HS-5 (cell line): ENCODE measurements at regions not wholly inside any gene's neighbourhood (a gene's known extent, or its start where the extent isn't known, plus 50 kb on each side); places are given as distances from the start of the nearest gene placed in this dataset.
A peak's percentile ranks its signal among the peaks of the same experiment; 100 is the strongest.

Source experiments
- DNase-seq: peaks from one replicate; pipeline ENCODE4 v3.0.0-alpha.2; 2012; ENCODE audit warnings: low read depth

- DNase-seq: no peak
These were observed 329.8 kb upstream of the PDZRN3 start for GRCh38 chr3:73954506-73954905.

GRCh38 chr3:73952781-73953180 lies 328.0 kb upstream of the PDZRN3 start:
- no peak for DNase-seq

- DNase-seq: no peak
These were observed 326.3 kb upstream of the PDZRN3 start for GRCh38 chr3:73950865-73951558.

- DNase-seq: no peak
These were observed 320.8 kb upstream of the PDZRN3 start for GRCh38 chr3:73945541-73945940.

GRCh38 chr3:73939985-73940384 lies 315.2 kb upstream of the PDZRN3 start:
- no peak for DNase-seq

GRCh38 chr3:73933585-73933984 lies 308.8 kb upstream of the PDZRN3 start:
- no peak for DNase-seq

- DNase-seq: no peak
These were observed 302.4 kb upstream of the PDZRN3 start for GRCh38 chr3:73927203-73927570.

- DNase-seq: no peak
These were observed 301.8 kb upstream of the PDZRN3 start for GRCh38 chr3:73926360-73927202.

GRCh38 chr3:73925011-73925410 lies 300.3 kb upstream of the PDZRN3 start:
- no peak for DNase-seq

- no peak for DNase-seq
These were observed 299.3 kb upstream of the PDZRN3 start for GRCh38 chr3:73924048-73924447.

GRCh38 chr3:73917643-73918042 lies 292.9 kb upstream of the PDZRN3 start:
- no peak for DNase-seq

- DNase-seq: no peak
These were observed 291.1 kb upstream of the PDZRN3 start for GRCh38 chr3:73915886-73916285.

- DNase-seq: no peak
These were observed 283.5 kb upstream of the PDZRN3 start for GRCh38 chr3:73908218-73908617.

GRCh38 chr3:73901686-73902085 lies 276.9 kb upstream of the PDZRN3 start:
- no peak for DNase-seq

GRCh38 chr3:73894474-73895213 lies 269.9 kb upstream of the PDZRN3 start:
- no peak for DNase-seq

- no peak for DNase-seq
These were observed 268.3 kb upstream of the PDZRN3 start for GRCh38 chr3:73893089-73893488.

- DNase-seq: no peak
These were observed 261.1 kb upstream of the PDZRN3 start for GRCh38 chr3:73885862-73886261.

- DNase-seq: no peak
These were observed 259.6 kb upstream of the PDZRN3 start for GRCh38 chr3:73884361-73884760.

GRCh38 chr3:73883497-73883896 lies 258.8 kb upstream of the PDZRN3 start:
- no peak for DNase-seq

- no peak for DNase-seq
These were observed 250.0 kb upstream of the PDZRN3 start for GRCh38 chr3:73874606-73875369.

GRCh38 chr3:73874161-73874560 lies 249.4 kb upstream of the PDZRN3 start:
- DNase-seq: no peak

GRCh38 chr3:73868688-73869315 lies 244.1 kb upstream of the PDZRN3 start:
- peak; percentile 22 for DNase-seq
